HepG2 (cell line): ENCODE measurements at regions not wholly inside any gene's neighbourhood (a gene's known extent, or its start where the extent isn't known, plus 50 kb on each side); places are given as distances from the start of the nearest gene placed in this dataset.
A peak's percentile ranks its signal among the peaks of the same experiment; 100 is the strongest.

ENCODE experiments used
- ATF2 ChIP-seq: sonication (generic); formaldehyde crosslinking; IDR thresholded peaks from 2 replicates; pipeline ENCODE4 v1.4.0; 2020; ENCODE audit warnings: missing genetic modification reagents
- CBFB ChIP-seq: sonication (generic); formaldehyde crosslinking; IDR thresholded peaks from 2 replicates; pipeline ENCODE4 v1.4.0; 2020; ENCODE audit warnings: missing genetic modification reagents
- CHD2 ChIP-seq: IDR thresholded peaks from 2 replicates; pipeline ENCODE4 v1.6.1; 2011; ENCODE audit warnings: low read depth, low read length, improper control_type of control experiment
- DR1 ChIP-seq: sonication (generic); formaldehyde crosslinking; IDR thresholded peaks from 2 replicates; pipeline ENCODE4 v1.8.0; 2021; ENCODE audit warnings: mild to moderate bottlenecking, missing genetic modification reagents, inconsistent platforms
- EZH2 ChIP-seq: conservative IDR thresholded peaks from 2 replicates; pipeline ENCODE4 v1.6.1; 2012; ENCODE audit warnings: mild to moderate bottlenecking, low read depth, low read length, moderate library complexity
- FOXP1 ChIP-seq, 2 experiments: fragments of 450-650 bp in 1 of 2; IDR thresholded peaks; 2 replicates each; pipeline ENCODE4 v1.6.1; 2017 to 2018; ENCODE audit warnings: antibody characterized with exemption in 1 of 2
- KDM6A ChIP-seq: IDR thresholded peaks from 2 replicates; pipeline ENCODE4 v1.6.1; 2016; ENCODE audit warnings: low read depth
- PHB2 ChIP-seq: fragments of 450-650 bp; IDR thresholded peaks from 2 replicates; pipeline ENCODE4 v1.6.1; 2018; ENCODE audit not compliant: partially characterized antibody
- PHF8 ChIP-seq: sonication (generic); formaldehyde crosslinking; IDR thresholded peaks from 2 replicates; pipeline ENCODE4 v1.5.0; 2020; ENCODE audit warnings: missing genetic modification reagents
- SNAPC2 ChIP-seq: sonication (generic); formaldehyde crosslinking; IDR thresholded peaks from 2 replicates; pipeline ENCODE4 v1.8.1; 2022; ENCODE audit warnings: mild to moderate bottlenecking, missing genetic modification reagents
- THYN1 ChIP-seq: sonication (generic); formaldehyde crosslinking; IDR thresholded peaks from 2 replicates; pipeline ENCODE4 v1.8.1; 2023; ENCODE audit warnings: low read depth, mild to moderate bottlenecking, moderate library complexity, missing genetic modification reagents, borderline replicate concordance
- ZNF20 ChIP-seq: sonication (generic); formaldehyde crosslinking; IDR thresholded peaks from 2 replicates; pipeline ENCODE4 v1.4.0; 2020; ENCODE audit warnings: mild to moderate bottlenecking, moderate library complexity, missing genetic modification reagents
- ZNF414 ChIP-seq: sonication (generic); formaldehyde crosslinking; IDR thresholded peaks from 2 replicates; pipeline ENCODE4 v1.5.0; 2020; ENCODE audit warnings: missing genetic modification reagents
- ZNF737 ChIP-seq: sonication (generic); formaldehyde crosslinking; IDR thresholded peaks from 2 replicates; pipeline ENCODE4 v1.5.0; 2020; ENCODE audit warnings: missing genetic modification reagents, mild to moderate bottlenecking, borderline replicate concordance
- ZNF749 ChIP-seq: sonication (generic); formaldehyde crosslinking; IDR thresholded peaks from 2 replicates; pipeline ENCODE4 v1.8.0; 2022; ENCODE audit warnings: mild to moderate bottlenecking, missing genetic modification reagents, moderate library complexity, borderline replicate concordance
- TF ChIP-seq, protein P1 (sequence below): sonication (generic); formaldehyde crosslinking; IDR thresholded peaks from 2 replicates; pipeline ENCODE4 v1.4.0; 2020; ENCODE audit warnings: missing genetic modification reagents
- TF ChIP-seq, protein P2 (sequence below): sonication (generic); formaldehyde crosslinking; conservative IDR thresholded peaks from 2 replicates; pipeline ENCODE4 v1.4.0; 2020; ENCODE audit warnings: missing genetic modification reagents
- TF ChIP-seq, protein P3 (sequence below): sonication (generic); formaldehyde crosslinking; IDR thresholded peaks from 2 replicates; pipeline ENCODE4 v1.4.0; 2020; ENCODE audit warnings: mild to moderate bottlenecking, missing genetic modification reagents

GRCh38 chr3:42032693-42033349, 58.3 kb upstream of the TRAK1 start (continued):
- TF ChIP-seq, protein P1, sequence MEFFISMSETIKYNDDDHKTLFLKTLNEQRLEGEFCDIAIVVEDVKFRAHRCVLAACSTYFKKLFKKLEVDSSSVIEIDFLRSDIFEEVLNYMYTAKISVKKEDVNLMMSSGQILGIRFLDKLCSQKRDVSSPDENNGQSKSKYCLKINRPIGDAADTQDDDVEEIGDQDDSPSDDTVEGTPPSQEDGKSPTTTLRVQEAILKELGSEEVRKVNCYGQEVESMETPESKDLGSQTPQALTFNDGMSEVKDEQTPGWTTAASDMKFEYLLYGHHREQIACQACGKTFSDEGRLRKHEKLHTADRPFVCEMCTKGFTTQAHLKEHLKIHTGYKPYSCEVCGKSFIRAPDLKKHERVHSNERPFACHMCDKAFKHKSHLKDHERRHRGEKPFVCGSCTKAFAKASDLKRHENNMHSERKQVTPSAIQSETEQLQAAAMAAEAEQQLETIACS: no peak
- no peak for TF ChIP-seq CHD2
- 0 out of 2 replicates have a peak, but pooled peaks have one; percentile 29 for TF ChIP-seq FOXP1 (IDR thresholded peaks at IDR 0.05)
- TF ChIP-seq FOXP1 (CRISPR knock-in tag; IDR thresholded peaks at IDR 0.05): peak; percentile 86
- TF ChIP-seq ZNF414: no peak
- TF ChIP-seq KDM6A: peak; percentile 70
- peak; percentile 56 for TF ChIP-seq PHF8 (CRISPR knock-in tag)
- TF ChIP-seq THYN1: no peak
- 0 out of 2 replicates have a peak, but pooled peaks have one; percentile 38 for TF ChIP-seq ZNF20 (CRISPR knock-in tag)
- no peak for TF ChIP-seq ZNF737
- 0 out of 2 replicates have a peak, but pooled peaks have one; percentile 44 for TF ChIP-seq CBFB (CRISPR knock-in tag)
- 0 out of 2 replicates have a peak, but pooled peaks have one; percentile 43 for TF ChIP-seq ZNF749 (CRISPR knock-in tag)
- TF ChIP-seq, protein P2, sequence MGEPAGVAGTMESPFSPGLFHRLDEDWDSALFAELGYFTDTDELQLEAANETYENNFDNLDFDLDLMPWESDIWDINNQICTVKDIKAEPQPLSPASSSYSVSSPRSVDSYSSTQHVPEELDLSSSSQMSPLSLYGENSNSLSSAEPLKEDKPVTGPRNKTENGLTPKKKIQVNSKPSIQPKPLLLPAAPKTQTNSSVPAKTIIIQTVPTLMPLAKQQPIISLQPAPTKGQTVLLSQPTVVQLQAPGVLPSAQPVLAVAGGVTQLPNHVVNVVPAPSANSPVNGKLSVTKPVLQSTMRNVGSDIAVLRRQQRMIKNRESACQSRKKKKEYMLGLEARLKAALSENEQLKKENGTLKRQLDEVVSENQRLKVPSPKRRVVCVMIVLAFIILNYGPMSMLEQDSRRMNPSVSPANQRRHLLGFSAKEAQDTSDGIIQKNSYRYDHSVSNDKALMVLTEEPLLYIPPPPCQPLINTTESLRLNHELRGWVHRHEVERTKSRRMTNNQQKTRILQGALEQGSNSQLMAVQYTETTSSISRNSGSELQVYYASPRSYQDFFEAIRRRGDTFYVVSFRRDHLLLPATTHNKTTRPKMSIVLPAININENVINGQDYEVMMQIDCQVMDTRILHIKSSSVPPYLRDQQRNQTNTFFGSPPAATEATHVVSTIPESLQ (CRISPR knock-in tag): no peak
- TF ChIP-seq, protein P3, sequence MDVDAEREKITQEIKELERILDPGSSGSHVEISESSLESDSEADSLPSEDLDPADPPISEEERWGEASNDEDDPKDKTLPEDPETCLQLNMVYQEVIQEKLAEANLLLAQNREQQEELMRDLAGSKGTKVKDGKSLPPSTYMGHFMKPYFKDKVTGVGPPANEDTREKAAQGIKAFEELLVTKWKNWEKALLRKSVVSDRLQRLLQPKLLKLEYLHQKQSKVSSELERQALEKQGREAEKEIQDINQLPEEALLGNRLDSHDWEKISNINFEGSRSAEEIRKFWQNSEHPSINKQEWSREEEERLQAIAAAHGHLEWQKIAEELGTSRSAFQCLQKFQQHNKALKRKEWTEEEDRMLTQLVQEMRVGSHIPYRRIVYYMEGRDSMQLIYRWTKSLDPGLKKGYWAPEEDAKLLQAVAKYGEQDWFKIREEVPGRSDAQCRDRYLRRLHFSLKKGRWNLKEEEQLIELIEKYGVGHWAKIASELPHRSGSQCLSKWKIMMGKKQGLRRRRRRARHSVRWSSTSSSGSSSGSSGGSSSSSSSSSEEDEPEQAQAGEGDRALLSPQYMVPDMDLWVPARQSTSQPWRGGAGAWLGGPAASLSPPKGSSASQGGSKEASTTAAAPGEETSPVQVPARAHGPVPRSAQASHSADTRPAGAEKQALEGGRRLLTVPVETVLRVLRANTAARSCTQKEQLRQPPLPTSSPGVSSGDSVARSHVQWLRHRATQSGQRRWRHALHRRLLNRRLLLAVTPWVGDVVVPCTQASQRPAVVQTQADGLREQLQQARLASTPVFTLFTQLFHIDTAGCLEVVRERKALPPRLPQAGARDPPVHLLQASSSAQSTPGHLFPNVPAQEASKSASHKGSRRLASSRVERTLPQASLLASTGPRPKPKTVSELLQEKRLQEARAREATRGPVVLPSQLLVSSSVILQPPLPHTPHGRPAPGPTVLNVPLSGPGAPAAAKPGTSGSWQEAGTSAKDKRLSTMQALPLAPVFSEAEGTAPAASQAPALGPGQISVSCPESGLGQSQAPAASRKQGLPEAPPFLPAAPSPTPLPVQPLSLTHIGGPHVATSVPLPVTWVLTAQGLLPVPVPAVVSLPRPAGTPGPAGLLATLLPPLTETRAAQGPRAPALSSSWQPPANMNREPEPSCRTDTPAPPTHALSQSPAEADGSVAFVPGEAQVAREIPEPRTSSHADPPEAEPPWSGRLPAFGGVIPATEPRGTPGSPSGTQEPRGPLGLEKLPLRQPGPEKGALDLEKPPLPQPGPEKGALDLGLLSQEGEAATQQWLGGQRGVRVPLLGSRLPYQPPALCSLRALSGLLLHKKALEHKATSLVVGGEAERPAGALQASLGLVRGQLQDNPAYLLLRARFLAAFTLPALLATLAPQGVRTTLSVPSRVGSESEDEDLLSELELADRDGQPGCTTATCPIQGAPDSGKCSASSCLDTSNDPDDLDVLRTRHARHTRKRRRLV (CRISPR knock-in tag): peak; percentile 67; the same call in 1 of the 2 replicates
- no peak for TF ChIP-seq EZH2
- TF ChIP-seq SNAPC2 (CRISPR knock-in tag): no peak
- TF ChIP-seq DR1: no peak
- TF ChIP-seq ATF2 (CRISPR knock-in tag): peak; percentile 87
- TF ChIP-seq PHB2: no peak
